IPS DF 6.9 (cell line): ENCODE measurements at regions not wholly inside any gene's neighbourhood (a gene's known extent, or its start where the extent isn't known, plus 50 kb on each side); places are given as distances from the start of the nearest gene placed in this dataset.

Experiments
- DNase-seq: peaks from one replicate; pipeline ENCODE4 v3.0.0-alpha.2; 2013; ENCODE audit warnings: low read depth, low spot score
- H3K27ac ChIP-seq: one replicate; pipeline ENCODE4 v1.5.1; 2013; ENCODE audit warnings: low read length, control low read depth
- H3K27me3 ChIP-seq: 2 replicates; pipeline ENCODE4 v1.6.1; 2013; ENCODE audit warnings: mild to moderate bottlenecking, low read length; ENCODE audit not compliant: control insufficient read depth, insufficient read depth
- H3K36me3 ChIP-seq: 2 replicates; pipeline ENCODE4 v1.6.1; 2013; ENCODE audit warnings: low read length; ENCODE audit not compliant: control insufficient read depth, insufficient read depth
- H3K4me1 ChIP-seq: 2 replicates; pipeline ENCODE4 v1.6.1; 2013; ENCODE audit warnings: low read length; ENCODE audit not compliant: control insufficient read depth, insufficient read depth
- H3K4me3 ChIP-seq: 2 replicates; pipeline ENCODE4 v1.5.1; 2013; ENCODE audit warnings: mild to moderate bottlenecking, low read length
- H3K9me3 ChIP-seq: 2 replicates; pipeline ENCODE4 v1.6.1; 2013; ENCODE audit warnings: low read length, inconsistent platforms; ENCODE audit not compliant: control insufficient read depth, insufficient read depth
- WGBS: extraction: QIAGEN DNeasy Blood & Tissue Kit; methylation state at CpG from one replicate; pipeline ENCODE4 v1.1.7; 2013; ENCODE audit warnings: mixed read lengths, missing lambda C conversion rate; ENCODE audit not compliant: insufficient read length, insufficient coverage; 5-methylcytosine and 5-hydroxymethylcytosine counted together

DNA sequence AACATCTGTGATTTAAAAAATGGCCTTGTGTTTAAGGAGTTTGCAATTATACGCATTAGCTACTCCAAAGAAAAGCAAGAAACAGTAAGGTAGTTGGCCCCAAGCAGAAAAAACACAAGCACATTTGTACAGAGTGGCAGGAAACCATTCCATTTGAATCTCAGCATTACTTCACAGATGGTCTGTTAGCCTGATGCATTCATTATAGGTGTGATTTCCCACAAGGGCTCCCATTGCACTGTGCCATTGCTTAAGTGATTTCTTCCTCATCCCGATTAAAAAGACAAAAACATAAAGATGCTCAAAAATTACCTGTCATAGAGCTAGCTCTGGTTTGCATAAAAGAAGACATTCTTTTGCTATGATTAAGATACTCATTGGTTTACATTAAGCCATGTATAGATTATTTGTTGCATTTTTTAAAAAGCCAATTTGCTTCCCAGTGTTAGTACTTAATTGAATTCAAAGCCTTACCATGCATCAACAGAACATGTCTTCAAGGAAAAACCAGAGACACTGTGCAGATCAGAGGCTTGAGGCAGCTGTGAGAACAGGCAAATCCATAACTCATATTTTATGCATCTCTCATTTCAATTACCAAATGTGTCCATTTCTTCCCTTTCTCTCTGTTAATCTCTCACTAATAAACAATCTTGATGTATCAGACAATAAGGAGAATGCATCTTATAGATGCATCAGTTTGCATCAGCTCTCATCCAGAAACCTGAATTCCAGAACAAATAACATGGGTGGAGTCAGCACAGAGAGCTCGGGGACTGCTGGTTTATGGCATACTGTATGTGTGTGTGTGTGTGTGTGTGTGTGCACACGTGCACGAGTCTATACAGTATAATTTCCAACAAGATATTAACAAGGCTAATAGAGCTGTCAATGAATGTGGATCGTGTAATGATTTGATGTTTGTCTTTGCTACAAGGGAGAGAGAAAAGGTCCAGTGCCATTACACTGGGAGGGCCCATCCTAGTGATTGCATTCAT lies 558.6 kb upstream of the HS6ST1 start:
- no CpG with 5 or more reads among the region's 6 CpGs for WGBS
- no peaks in the 10 kb centered on the region for H3K9me3 ChIP-seq
- no peak for DNase-seq

DNA sequence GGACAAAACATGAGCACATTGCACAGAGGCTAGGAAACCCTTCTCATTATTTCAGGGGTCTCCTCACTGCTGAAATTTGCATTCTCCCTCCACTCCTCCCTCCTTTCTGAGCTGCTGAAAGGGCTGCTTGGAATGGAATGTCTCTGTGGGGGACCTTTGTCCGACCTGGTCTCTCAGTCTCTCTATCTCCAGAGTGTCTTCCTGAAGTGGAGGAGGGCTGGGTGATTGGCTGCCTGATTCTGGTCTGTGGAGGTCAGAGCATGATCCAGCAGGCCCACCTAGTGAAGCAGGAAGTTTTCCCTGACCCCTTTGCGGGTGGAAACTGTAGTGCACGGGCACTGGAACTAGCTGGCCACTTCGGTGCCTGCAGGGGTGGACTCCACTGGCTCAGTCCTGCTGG lies 560.5 kb upstream of the HS6ST1 start:
- Histone ChIP-seq H3K27ac (no peak overlapping the region), H3K4me1 (peaks cover 6% of the 10 kb centered on the region), H3K36me3 (no peaks in the 10 kb centered on the region), H3K9me3 (no peaks in the 10 kb centered on the region), H3K27me3 (no peaks in the 10 kb centered on the region), H3K4me3 (no peak overlapping the region)
- peak; percentile 20 for DNase-seq
- WGBS = no CpG with 5 or more reads among the region's 4 CpGs

More for the DNA sequence above, 558.6 kb upstream of the HS6ST1 start:
- H3K27ac ChIP-seq = no peak overlapping the region
- H3K27me3 ChIP-seq = no peaks in the 10 kb centered on the region
- H3K4me1 ChIP-seq = peaks cover 6% of the 10 kb centered on the region
- no peak overlapping the region for H3K4me3 ChIP-seq
- no peaks in the 10 kb centered on the region for H3K36me3 ChIP-seq

DNA sequence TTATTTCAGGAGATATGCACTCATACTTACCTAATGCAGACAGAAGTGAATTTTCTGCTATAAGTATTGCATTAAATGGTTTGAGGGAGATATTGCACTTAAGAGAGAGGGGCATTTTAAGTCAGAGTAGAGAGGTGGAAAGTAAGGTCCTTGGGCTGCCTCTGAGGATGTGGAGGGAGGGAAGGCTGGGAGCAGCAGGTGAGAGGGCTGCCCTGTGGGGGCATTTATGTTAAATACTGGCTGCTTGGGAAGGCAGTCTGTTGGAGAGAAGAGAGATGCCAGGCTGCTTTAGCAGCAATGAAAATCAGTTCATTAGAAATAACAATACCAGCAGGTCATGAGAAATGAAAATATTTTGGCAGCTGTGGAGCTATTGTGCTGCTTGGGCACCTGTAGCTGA lies 576.2 kb upstream of the HS6ST1 start:
- H3K27me3 ChIP-seq = no peaks in the 10 kb centered on the region
- no peak for DNase-seq
- H3K4me1 ChIP-seq = peaks cover 1% of the 10 kb centered on the region; the same call in 1 of the 2 replicates
- no peak overlapping the region for H3K27ac ChIP-seq
- no peaks in the 10 kb centered on the region for H3K36me3 ChIP-seq
- no peak overlapping the region for H3K4me3 ChIP-seq
- no peaks in the 10 kb centered on the region for H3K9me3 ChIP-seq

DNA sequence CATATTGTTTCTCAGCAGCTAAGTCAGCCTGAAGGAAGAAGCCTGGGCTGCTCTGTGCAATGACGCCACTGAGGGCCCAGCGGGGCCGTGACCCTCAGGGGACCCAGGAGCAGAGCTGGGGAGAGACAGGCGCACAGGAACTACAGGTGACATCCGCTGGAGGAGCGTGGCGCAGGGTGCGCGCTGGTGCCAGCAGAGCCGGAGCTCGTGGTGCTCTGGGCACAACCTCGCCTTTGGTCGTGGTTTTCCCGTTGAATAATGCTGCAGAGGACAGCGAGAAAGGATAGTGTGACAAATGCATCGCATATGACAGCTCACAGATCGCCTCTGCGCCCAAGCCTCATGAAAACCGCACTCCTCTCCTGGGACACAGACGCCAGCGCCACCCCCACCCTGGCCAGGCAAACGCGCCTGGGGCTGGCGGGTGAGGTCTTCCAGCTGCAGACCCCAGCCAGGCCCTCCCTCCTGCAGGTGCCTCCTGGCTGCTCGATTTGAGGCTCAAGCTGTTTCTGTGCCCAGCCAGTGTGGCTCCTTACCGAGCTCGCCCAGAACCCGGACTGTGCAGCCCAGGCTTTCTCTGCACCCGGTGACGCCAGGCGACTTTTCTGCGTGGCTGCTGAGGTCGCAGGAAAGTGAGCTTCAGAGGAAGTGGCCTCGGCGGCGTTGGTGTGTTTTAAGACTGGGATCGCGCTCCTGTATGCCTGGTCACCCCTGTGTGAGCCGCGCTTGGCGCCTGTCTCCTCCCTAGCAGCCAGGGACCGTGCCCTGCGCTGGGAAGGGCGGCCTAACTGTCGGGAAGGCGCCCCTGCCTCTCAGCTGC lies 583.1 kb upstream of the HS6ST1 start:
- Histone ChIP-seq H3K4me1 (no peaks in the 10 kb centered on the region), H3K4me3 (no peak overlapping the region), H3K36me3 (no peaks in the 10 kb centered on the region; the same call in 1 of the 2 replicates), H3K9me3 (no peaks in the 10 kb centered on the region), H3K27me3 (no peaks in the 10 kb centered on the region), H3K27ac (no peak overlapping the region)
- no peak for DNase-seq
- WGBS = no CpG with 5 or more reads among the region's 46 CpGs

DNA sequence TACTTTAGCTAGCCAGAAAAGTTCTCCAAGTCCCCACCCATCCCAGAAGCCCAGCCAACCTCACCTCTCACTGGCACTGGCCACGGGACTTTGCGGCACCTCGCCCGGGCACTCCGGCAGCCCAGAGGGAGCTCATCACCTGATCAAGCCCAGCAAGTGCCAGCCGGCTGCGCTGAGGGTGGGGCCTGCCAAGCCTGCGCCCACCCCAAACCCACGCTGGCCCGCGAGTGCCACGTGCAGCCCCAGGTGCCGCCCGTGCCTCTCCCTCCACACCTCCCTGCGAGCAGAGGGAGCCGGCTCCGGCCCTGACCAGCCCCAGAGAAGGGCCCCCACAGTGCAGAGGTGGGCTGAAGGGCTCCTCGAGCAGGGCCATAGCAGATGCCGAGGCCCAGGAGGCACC lies 585.0 kb upstream of the HS6ST1 start:
- Histone ChIP-seq H3K36me3 (no peaks in the 10 kb centered on the region; the same call in 1 of the 2 replicates), H3K9me3 (no peaks in the 10 kb centered on the region), H3K27me3 (no peaks in the 10 kb centered on the region), H3K4me1 (no peaks in the 10 kb centered on the region), H3K4me3 (no peak overlapping the region), H3K27ac (no peak overlapping the region)
- no CpG with 5 or more reads among the region's 19 CpGs for WGBS
- no peak for DNase-seq

DNA sequence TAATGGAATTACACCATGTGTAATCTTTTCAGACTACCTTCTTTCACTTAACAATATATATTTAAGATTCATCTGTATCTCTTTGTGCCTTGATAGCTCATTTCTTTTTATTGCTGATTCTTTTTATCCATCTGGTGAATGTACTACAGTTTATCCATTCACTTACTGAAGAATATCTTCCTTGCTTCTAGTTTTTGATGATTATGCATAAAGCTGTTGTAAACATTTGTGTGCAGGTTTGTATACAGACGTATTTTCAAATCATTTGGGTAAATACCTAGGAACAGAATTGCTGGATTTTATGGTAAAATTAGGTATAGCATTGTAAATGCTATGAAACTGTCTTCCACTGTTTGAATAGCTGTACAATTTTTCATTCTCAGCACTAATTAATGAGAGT lies 592.6 kb upstream of the HS6ST1 start:
- Histone ChIP-seq H3K4me3 (no peak overlapping the region), H3K9me3 (no peaks in the 10 kb centered on the region), H3K27ac (no peak overlapping the region), H3K4me1 (no peaks in the 10 kb centered on the region), H3K27me3 (no peaks in the 10 kb centered on the region), H3K36me3 (no peaks in the 10 kb centered on the region)
- no CpG with 5 or more reads among the region's 1 CpG for WGBS
- DNase-seq = no peak

DNA sequence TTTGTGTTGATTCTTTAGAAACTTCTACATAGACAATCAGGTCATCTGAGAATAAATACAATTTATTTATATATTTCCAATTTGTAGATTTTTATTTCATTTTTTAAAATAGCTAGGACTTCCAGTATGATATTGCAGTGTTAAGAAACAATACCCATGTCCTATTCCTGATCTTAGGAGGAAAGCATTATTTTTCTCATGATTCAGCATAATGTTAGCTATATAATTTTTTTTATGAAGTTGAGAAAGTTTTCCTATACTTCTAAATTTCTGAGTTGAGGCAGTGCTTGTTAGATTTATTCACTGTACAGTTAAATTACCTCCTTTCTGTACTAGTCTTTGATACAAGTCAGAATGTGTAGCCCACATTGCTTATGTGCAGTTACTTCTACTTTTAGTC lies 595.7 kb upstream of the HS6ST1 start:
- no peak overlapping the region for H3K4me3 ChIP-seq
- DNase-seq = no peak
- H3K27ac ChIP-seq = no peak overlapping the region
- no peaks in the 10 kb centered on the region for H3K9me3 ChIP-seq
- H3K36me3 ChIP-seq = no peaks in the 10 kb centered on the region
- H3K4me1 ChIP-seq = no peaks in the 10 kb centered on the region
- H3K27me3 ChIP-seq = no peaks in the 10 kb centered on the region

DNA sequence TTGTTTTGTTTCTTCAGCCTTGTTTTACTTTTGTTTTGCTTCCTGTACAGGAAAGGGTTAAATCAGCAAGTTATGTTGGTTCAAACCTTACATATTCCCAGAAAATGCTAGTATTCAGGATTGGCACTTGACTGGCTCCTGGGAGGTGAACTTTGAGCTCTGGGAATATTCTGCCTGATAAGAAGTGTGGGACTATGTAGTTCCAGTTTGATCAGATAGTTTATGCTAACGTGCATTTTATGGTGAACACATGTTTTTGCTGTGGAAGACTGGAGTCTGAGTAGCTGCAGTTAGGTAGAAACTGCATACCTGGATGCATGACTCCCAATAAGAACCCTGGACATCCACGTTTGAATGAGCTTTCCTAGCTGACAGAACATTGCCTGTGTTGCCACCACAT lies 603.1 kb upstream of the HS6ST1 start:
- H3K4me3 ChIP-seq = no peak overlapping the region

DNA sequence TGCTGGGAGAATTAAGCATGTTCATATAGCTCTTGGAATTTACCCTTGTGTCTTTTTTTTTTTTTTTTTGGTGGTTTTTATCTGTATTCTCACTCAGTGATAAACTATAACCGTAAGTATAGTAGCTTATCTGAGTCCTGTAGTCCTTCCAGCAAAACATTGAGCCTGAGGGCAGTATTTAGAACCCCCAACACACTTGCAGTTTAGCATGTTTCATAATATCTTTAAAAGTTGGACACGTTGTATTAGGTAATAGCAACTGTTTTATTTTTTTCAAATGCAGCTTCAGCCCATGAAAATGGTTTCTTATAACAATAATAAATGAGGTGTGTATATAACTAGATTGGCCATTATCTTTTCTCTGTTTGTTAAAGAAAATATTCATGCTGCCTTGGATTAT lies 603.5 kb upstream of the HS6ST1 start:
- no CpG with 5 or more reads among the region's 2 CpGs for WGBS
- H3K4me3 ChIP-seq = no peak overlapping the region
- H3K27ac ChIP-seq = no peak overlapping the region
- H3K9me3 ChIP-seq = no peaks in the 10 kb centered on the region
- no peaks in the 10 kb centered on the region for H3K4me1 ChIP-seq
- no peak for DNase-seq
- no peaks in the 10 kb centered on the region for H3K27me3 ChIP-seq
- no peaks in the 10 kb centered on the region for H3K36me3 ChIP-seq

More for the DNA sequence above, 603.1 kb upstream of the HS6ST1 start:
- H3K9me3 ChIP-seq = no peaks in the 10 kb centered on the region
- no CpG with 5 or more reads among the region's 2 CpGs for WGBS
- DNase-seq = no peak
- H3K27ac ChIP-seq = no peak overlapping the region
- H3K27me3 ChIP-seq = no peaks in the 10 kb centered on the region
- H3K36me3 ChIP-seq = no peaks in the 10 kb centered on the region
- no peaks in the 10 kb centered on the region for H3K4me1 ChIP-seq

DNA sequence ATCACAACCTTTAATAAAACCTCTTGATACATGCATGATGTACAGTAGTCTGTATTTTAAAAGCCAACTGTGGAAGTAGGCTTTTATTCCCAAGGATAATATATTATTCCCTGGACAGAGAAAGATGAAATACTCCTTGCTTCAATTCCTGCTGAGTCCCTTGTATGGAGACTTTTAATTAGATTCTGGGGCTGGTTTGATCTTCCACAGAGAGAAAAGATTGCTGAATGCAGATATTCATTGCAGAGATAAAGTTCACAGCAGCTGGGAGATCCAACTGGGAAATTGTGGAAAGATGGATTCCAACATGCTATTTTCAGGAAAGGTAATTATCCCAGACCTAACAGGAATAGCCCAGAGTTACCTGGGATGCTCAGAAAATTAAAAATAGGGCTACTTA lies 607.0 kb upstream of the HS6ST1 start:
- Histone ChIP-seq H3K4me1 (no peaks in the 10 kb centered on the region), H3K27me3 (no peaks in the 10 kb centered on the region), H3K36me3 (no peaks in the 10 kb centered on the region), H3K4me3 (no peak overlapping the region), H3K9me3 (no peaks in the 10 kb centered on the region), H3K27ac (no peak overlapping the region)
- DNase-seq = no peak
